ENCODE measurements at regions not wholly inside any gene's neighbourhood (a gene's known extent, or its start where the extent isn't known, plus 50 kb on each side); places are given as distances from the start of the nearest gene placed in this dataset.

DNA sequence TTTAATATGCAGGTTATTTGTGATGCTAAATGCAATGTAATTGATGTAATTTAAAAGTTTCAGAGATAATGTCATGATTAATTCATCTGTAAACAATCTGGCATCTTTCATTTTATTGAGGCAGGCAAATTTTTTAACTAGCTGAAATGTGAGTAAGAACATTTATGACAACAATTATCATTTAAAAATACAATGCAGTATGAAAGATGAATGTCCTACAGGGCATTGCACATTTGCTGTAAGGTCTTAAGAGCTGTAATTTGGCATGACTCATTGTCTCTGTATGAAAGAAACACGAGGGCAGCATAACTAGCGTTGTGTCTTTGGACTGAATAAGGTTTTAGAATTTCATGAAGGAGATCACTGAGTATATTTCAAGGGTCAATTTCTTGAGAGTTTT is 642.8 kb downstream of the PLA2G4A start:
- no peaks in the 10 kb centered on the region for H3K4me1 ChIP-seq
- no peaks in the 10 kb centered on the region for H3K9me3 ChIP-seq
- intact Hi-C loops (cut with DNase I), result no loop called here
- no peaks in the 10 kb centered on the region for H3K27me3 ChIP-seq
- no peak for TF ChIP-seq EP300 (IDR thresholded peaks at IDR 0.05)
- TF ChIP-seq, protein P1, sequence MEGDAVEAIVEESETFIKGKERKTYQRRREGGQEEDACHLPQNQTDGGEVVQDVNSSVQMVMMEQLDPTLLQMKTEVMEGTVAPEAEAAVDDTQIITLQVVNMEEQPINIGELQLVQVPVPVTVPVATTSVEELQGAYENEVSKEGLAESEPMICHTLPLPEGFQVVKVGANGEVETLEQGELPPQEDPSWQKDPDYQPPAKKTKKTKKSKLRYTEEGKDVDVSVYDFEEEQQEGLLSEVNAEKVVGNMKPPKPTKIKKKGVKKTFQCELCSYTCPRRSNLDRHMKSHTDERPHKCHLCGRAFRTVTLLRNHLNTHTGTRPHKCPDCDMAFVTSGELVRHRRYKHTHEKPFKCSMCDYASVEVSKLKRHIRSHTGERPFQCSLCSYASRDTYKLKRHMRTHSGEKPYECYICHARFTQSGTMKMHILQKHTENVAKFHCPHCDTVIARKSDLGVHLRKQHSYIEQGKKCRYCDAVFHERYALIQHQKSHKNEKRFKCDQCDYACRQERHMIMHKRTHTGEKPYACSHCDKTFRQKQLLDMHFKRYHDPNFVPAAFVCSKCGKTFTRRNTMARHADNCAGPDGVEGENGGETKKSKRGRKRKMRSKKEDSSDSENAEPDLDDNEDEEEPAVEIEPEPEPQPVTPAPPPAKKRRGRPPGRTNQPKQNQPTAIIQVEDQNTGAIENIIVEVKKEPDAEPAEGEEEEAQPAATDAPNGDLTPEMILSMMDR (IDR thresholded peaks at IDR 0.05), result no peak
- no peak for TF ChIP-seq POLR2AphosphoS5 (IDR thresholded peaks at IDR 0.05)
- TF ChIP-seq POLR2A (IDR thresholded peaks at IDR 0.05), result no peak
- no peaks in the 10 kb centered on the region for H3K36me3 ChIP-seq
- DNase-seq, result no peak
- no peak overlapping the region for H3K4me3 ChIP-seq
- 79 to 81% methylated on average over 2 of the region's 2 CpGs for WGBS, 2 donors
- H3K27ac ChIP-seq, result no peak overlapping the region

DNA sequence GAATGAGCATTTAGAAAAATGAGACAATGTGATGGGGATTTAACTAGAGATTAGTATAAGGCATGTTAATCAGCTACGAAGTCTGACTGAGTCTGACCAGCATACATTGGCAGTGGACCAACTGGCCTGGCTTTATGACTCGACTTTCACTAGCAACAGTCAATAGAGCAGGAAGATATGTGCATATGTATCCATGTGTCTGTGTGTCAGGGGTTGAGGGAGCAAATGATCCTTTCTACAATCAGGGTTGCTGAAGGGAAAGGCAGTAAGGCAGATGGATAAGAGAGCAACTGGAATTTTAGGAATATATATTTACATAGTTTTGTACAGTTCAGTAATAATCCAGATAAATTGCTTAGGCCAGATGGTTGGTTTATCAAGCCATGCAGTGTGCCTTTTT is 645.6 kb downstream of the PLA2G4A start:
- no peaks in the 10 kb centered on the region for H3K36me3 ChIP-seq
- intact Hi-C loops (cut with DNase I), result no loop called here
- H3K4me3 ChIP-seq, result no peak overlapping the region
- no peaks in the 10 kb centered on the region for H3K27me3 ChIP-seq
- 37 to 57% methylated on average over 2 of the region's 2 CpGs for WGBS, 2 donors
- DNase-seq, result no peak
- TF ChIP-seq POLR2AphosphoS5 (IDR thresholded peaks at IDR 0.05), result no peak
- TF ChIP-seq, protein P1 (IDR thresholded peaks at IDR 0.05), result no peak
- TF ChIP-seq EP300 (IDR thresholded peaks at IDR 0.05), result no peak
- TF ChIP-seq POLR2A (IDR thresholded peaks at IDR 0.05), result no peak
- H3K4me1 ChIP-seq, result no peaks in the 10 kb centered on the region
- no peaks in the 10 kb centered on the region for H3K9me3 ChIP-seq
- no peak overlapping the region for H3K27ac ChIP-seq

DNA sequence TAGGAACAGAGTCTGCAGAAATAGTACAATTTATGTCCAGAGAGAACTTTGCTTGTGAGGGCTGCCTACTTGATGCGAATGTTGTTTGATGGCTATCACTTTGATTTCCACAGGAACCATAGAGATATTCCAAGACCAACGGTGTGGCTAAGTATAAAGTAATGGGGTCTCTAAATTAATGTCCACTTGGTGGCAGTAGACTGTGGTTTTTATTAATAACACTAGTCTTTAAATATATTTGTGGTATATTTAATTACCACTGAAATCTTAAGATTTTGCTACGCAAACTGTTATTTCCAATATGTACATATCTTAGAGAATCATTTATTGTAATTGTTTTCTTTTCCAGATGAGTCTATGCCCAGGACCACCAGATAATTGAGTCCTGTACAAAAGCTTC is 647.9 kb downstream of the PLA2G4A start:
- 80 to 84% methylated on average over 3 of the region's 3 CpGs for WGBS, 2 donors
- DNase-seq, result no peak
- H3K27me3 ChIP-seq, result no peaks in the 10 kb centered on the region
- no peak overlapping the region for H3K4me3 ChIP-seq
- no peaks in the 10 kb centered on the region for H3K36me3 ChIP-seq
- no peaks in the 10 kb centered on the region for H3K9me3 ChIP-seq
- no peak for TF ChIP-seq POLR2AphosphoS5 (IDR thresholded peaks at IDR 0.05)
- TF ChIP-seq POLR2A (IDR thresholded peaks at IDR 0.05), result no peak
- no peak for TF ChIP-seq EP300 (IDR thresholded peaks at IDR 0.05)
- no peak overlapping the region for H3K27ac ChIP-seq
- intact Hi-C loops (cut with DNase I), result no loop called here
- no peaks in the 10 kb centered on the region for H3K4me1 ChIP-seq

DNA sequence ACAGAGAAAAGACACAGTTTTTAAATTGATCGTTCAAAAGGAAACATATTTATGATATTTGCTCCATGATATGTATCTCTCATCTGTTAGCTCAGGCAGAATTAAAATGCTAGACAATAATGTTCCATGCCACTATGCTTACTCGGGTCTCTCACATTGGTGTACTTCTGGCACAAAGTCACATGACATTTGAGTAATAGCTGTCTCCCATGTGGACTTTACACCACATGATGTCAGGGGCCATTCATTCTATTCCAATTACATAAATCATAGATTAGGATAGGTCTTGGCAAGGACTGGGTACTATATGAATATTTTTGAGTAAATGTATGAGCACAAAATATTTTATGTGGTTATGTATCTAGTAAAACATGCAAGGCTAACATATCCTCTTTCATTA is 648.4 kb downstream of the PLA2G4A start:
- no peaks in the 10 kb centered on the region for H3K9me3 ChIP-seq
- no peaks in the 10 kb centered on the region for H3K27me3 ChIP-seq
- no peak overlapping the region for H3K4me3 ChIP-seq
- intact Hi-C loops (cut with DNase I), result no loop called here
- no peaks in the 10 kb centered on the region for H3K4me1 ChIP-seq
- no peak for DNase-seq
- no peaks in the 10 kb centered on the region for H3K36me3 ChIP-seq
- no peak overlapping the region for H3K27ac ChIP-seq
- TF ChIP-seq POLR2AphosphoS5 (IDR thresholded peaks at IDR 0.05), result no peak
- TF ChIP-seq EP300 (IDR thresholded peaks at IDR 0.05), result no peak
- TF ChIP-seq, protein P1 (IDR thresholded peaks at IDR 0.05), result no peak
- TF ChIP-seq POLR2A (IDR thresholded peaks at IDR 0.05), result no peak
- 70 to 91% methylated on average over 2 of the region's 2 CpGs for WGBS, 2 donors

DNA sequence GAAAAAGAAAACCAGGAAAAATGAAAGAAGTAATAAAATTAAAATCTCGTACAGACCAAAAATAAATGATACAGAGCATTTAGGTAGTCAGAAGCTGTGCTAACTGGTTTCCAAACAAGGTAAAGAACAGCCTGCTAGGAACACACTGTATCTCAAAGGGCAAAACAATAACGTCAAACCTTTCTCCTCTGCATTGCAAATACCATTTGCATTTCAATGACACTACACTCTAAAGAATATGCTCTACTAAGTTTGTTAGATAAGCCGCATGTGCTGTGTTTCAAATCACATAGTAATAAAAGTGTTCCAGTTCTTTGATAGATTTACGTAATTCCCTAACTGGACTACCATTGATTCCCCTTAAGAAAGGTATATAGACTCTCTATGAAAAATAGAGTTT is 648.8 kb downstream of the PLA2G4A start:
- Histone ChIP-seq H3K4me3 (no peak overlapping the region), H3K27me3 (no peaks in the 10 kb centered on the region), H3K27ac (no peak overlapping the region), H3K36me3 (no peaks in the 10 kb centered on the region), H3K9me3 (no peaks in the 10 kb centered on the region), H3K4me1 (no peaks in the 10 kb centered on the region)
- no peak for DNase-seq
- intact Hi-C loops (cut with DNase I), result no loop called here
- TF ChIP-seq POLR2AphosphoS5 (IDR thresholded peaks at IDR 0.05), result no peak
- TF ChIP-seq EP300 (IDR thresholded peaks at IDR 0.05), result no peak
- no peak for TF ChIP-seq POLR2A (IDR thresholded peaks at IDR 0.05)
- TF ChIP-seq, protein P1 (IDR thresholded peaks at IDR 0.05), result no peak
- 67 to 68% methylated on average over 4 of the region's 4 CpGs for WGBS, 2 donors

Measured in sigmoid colon (tissue), 6 donors.